Psoas muscle (tissue), 7 donors: ENCODE measurements at regions not wholly inside any gene's neighbourhood (a gene's known extent, or its start where the extent isn't known, plus 50 kb on each side); places are given as distances from the start of the nearest gene placed in this dataset.
"Not testable (repeated sequence)": the region's sequence is repeated elsewhere in the genome, so short reads cannot be mapped to it uniquely, and the experiment has no call there.

Experiments used
- ATAC-seq, 4 donors: fragments of 200-7000 bp; cut with Tn5 transposase; one replicate each; pipeline ENCODE4 v1.9.1; 2020; ENCODE audit warnings: moderate library complexity in 3 of 4, mild to moderate bottlenecking in 2 of 4
- DNase-seq, 2 donors: peaks; one replicate each; pipeline ENCODE4 v3.0.0-alpha.2; 2020
- H3K27ac ChIP-seq: fragments of 200-600 bp; one replicate; pipeline ENCODE4 v1.8.0; 2022
- H3K27me3 ChIP-seq, 3 donors: fragments of 200-600 bp in 1 of 3; one replicate each; pipeline versions ENCODE4 v1.6.1 to v1.8.0; 2013 to 2022; ENCODE audit warnings: low read length in 2 of 3, mild to moderate bottlenecking in 2 of 3, moderate library complexity in 1 of 3; ENCODE audit not compliant: insufficient read depth in 3 of 3
- H3K36me3 ChIP-seq, 2 donors: fragments of 200-600 bp in 1 of 2; one replicate each; pipeline versions ENCODE4 v1.6.1 to v1.8.0; 2013 to 2022; ENCODE audit warnings: low read depth in 1 of 2, mild to moderate bottlenecking in 1 of 2, moderate library complexity in 1 of 2; ENCODE audit not compliant: insufficient read depth in 1 of 2
- H3K4me1 ChIP-seq: fragments of 200-600 bp; one replicate; pipeline ENCODE4 v1.8.0; 2022
- H3K4me3 ChIP-seq: fragments of 200-600 bp; one replicate; pipeline ENCODE4 v1.8.0; 2022; ENCODE audit warnings: mild to moderate bottlenecking
- H3K9me3 ChIP-seq: fragments of 200-600 bp; one replicate; pipeline ENCODE4 v1.8.0; 2022
- CTCF ChIP-seq: fragments of 200-600 bp; IDR thresholded peaks from one replicate; pipeline ENCODE4 v1.8.0; 2022; ENCODE audit warnings: antibody characterized with exemption
- WGBS, 3 donors: extraction: QIAGEN DNeasy Blood & Tissue Kit; methylation state at CpG; one replicate each; pipeline versions ENCODE4 v1.1.6 to v1.1.7; 2013; 5-methylcytosine and 5-hydroxymethylcytosine counted together
- intact Hi-C, 2 donors: fragments of 100-400 bp; cut with DNase I; formaldehyde crosslinking; loops; one replicate each; pipeline versions ENCODE4 v1.11.0 to v1.14.2; 2022
- donor health status: healthy with polysubstance abuse.
- donor health status: DM: no; HTN: no; CAD: no; lungs with moderate emphysema.
- donor health status: Bipolar disorder and iron deficiency.
- donor health status: healthy.
- donor health status: DM: yes; HTN: yes; CAD: no.
- donor health status: DM: no; HTN: no; CAD: no.
- donor health status: DM: yes; HTN: yes; CAD: no.

DNA sequence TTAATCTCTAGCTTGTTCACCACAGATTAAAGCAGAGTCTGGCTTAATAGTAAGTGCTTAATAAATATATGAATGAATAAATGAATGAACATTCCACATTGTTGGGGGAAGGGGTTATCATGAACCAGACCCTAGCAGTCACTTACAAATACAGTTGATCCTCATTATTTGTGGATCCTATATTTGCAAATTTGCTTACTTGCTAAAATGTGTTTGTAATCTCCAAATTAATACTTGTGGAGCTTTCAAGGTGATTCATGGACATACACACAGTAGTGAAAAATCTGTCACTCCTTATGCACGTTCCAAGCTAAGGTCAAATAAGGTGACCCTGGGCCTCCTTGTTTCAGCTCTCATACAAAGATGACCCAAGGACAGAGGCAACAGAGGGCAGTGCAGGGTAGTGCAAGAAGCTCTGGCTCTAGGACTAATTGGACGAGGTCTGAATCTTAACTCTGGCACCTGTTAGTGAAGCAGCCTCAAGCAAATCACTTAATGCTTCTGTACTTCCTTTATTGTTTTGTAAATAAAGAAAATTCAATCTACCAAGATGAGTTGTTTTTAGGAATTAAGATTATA lies 112.8 kb upstream of the C2CD4B start:
- no peak overlapping the region for H3K27ac ChIP-seq
- H3K4me3 ChIP-seq = no peak overlapping the region
- ATAC-seq = peak in 1 of 4 donors; percentile 48
- no peak for TF ChIP-seq CTCF
- no peak for DNase-seq
- no peaks in the 10 kb centered on the region for H3K9me3 ChIP-seq
- no peaks in the 10 kb centered on the region for H3K27me3 ChIP-seq
- 28 to 43% (median 30%) methylated on average over 2 of the region's 2 CpGs for WGBS, 3 donors
- H3K4me1 ChIP-seq = no peaks in the 10 kb centered on the region
- intact Hi-C loops = no loop called here
- H3K36me3 ChIP-seq = no peaks in the 10 kb centered on the region

- no peaks in the 10 kb centered on the region for H3K36me3 ChIP-seq
- WGBS, 3 donors = 72 to 79% (median 76%) methylated on average over 4 of the region's 4 CpGs
- TF ChIP-seq CTCF = no peak
- H3K27ac ChIP-seq = no peak overlapping the region
- ATAC-seq (no peak), DNase-seq (no peak)
- no peak overlapping the region for H3K4me3 ChIP-seq
- intact Hi-C loops = no loop called here
- no peaks in the 10 kb centered on the region for H3K27me3 ChIP-seq
- H3K4me1 ChIP-seq = no peaks in the 10 kb centered on the region
- H3K9me3 ChIP-seq = no peaks in the 10 kb centered on the region
These were observed 113.4 kb upstream of the C2CD4B start for GRCh38 chr15:62278534-62278933.

GRCh38 chr15:62279041-62279440 lies 114.0 kb upstream of the C2CD4B start:
- H3K36me3 ChIP-seq = no peaks in the 10 kb centered on the region
- H3K9me3 ChIP-seq = no peaks in the 10 kb centered on the region
- DNase-seq (no peak), ATAC-seq (no peak)
- WGBS, 3 donors = 93 to 94% (median 94%) methylated on average over 5 of the region's 5 CpGs
- H3K4me3 ChIP-seq = no peak overlapping the region
- H3K27ac ChIP-seq = no peak overlapping the region
- intact Hi-C loops = no loop called here
- TF ChIP-seq CTCF = no peak
- H3K4me1 ChIP-seq = no peaks in the 10 kb centered on the region
- no peaks in the 10 kb centered on the region for H3K27me3 ChIP-seq

DNA sequence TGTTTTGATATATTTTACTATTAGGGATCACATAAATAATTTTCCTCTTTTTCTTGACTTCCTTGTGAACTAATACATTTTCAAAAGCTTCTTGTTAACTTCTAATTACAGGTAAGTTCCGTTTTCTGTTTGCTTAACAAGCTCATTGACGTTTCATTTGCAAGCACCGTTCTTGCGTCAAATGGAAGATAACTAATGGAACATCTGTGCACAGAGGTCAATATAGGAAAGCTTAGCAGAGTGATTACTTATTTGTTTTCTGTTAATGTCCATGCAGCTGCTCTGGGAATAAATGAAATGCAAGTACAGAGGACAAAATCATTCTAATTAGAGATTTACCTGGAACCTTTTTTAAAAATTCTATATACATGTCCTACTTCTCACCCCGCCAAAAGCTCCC lies 115.5 kb upstream of the C2CD4B start:
- no peaks in the 10 kb centered on the region for H3K36me3 ChIP-seq
- H3K27ac ChIP-seq = no peak overlapping the region
- no peaks in the 10 kb centered on the region for H3K27me3 ChIP-seq
- H3K9me3 ChIP-seq = no peaks in the 10 kb centered on the region
- DNase-seq = no peak
- TF ChIP-seq CTCF = no peak
- intact Hi-C loops = no loop called here
- WGBS, 3 donors = 86 to 90% (median 88%) methylated on average over 5 of the region's 5 CpGs
- H3K4me3 ChIP-seq = no peak overlapping the region
- ATAC-seq = no peak
- no peaks in the 10 kb centered on the region for H3K4me1 ChIP-seq

DNA sequence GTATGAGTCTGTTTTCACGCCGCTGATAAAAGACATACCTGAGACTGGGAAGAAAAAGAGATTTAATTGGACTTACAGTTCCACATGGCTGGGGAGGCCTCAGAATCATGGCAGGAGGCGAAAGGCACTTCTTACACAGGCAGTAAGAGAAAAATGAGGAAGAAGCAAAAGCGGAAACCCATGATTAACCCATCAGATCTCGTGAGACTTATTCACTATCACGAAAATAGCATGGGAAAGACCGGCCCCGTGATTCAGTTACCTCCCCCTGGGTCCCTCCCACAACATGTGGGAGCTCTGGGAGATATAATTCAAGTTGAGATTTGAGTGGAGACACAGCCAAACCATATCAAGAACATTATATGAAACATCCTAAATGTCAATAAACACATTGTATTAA lies 116.7 kb upstream of the C2CD4B start:
- DNase-seq, H3K9me3 ChIP-seq, H3K27ac ChIP-seq, H3K27me3 ChIP-seq, H3K4me3 ChIP-seq, intact Hi-C loops, H3K4me1 ChIP-seq, ATAC-seq, H3K36me3 ChIP-seq: not testable (repeated sequence)
- WGBS, 3 donors = 84 to 87% (median 86%) methylated on average over 8 of the region's 8 CpGs
